Lower leg skin (tissue), 3 donors: ENCODE measurements at regions not wholly inside any gene's neighbourhood (a gene's known extent, or its start where the extent isn't known, plus 50 kb on each side); places are given as distances from the start of the nearest gene placed in this dataset.

Source experiments
- CTCF ChIP-seq, 3 donors: fragments of 450-650 bp; IDR thresholded peaks; one replicate each; pipeline ENCODE4 v1.5.1; 2016; ENCODE audit warnings: antibody characterized with exemption in 3 of 3, mild to moderate bottlenecking in 3 of 3, moderate library complexity in 2 of 3
- POLR2A ChIP-seq, 2 donors: fragments of 450-650 bp; IDR thresholded peaks; one replicate each; pipeline ENCODE4 v1.6.1; 2016 to 2017; ENCODE audit warnings: antibody characterized with exemption in 2 of 2, mild to moderate bottlenecking in 1 of 2, moderate library complexity in 1 of 2

- no peak for TF ChIP-seq CTCF (IDR thresholded peaks at IDR 0.05)
- no peak for TF ChIP-seq POLR2A (IDR thresholded peaks at IDR 0.05)
These were observed 370.3 kb downstream of the HTR1B start for GRCh38 chr6:77092971-77093370.
